SU-DHL-6 (cell line): ENCODE measurements at regions not wholly inside any gene's neighbourhood (a gene's known extent, or its start where the extent isn't known, plus 50 kb on each side); places are given as distances from the start of the nearest gene placed in this dataset.

Source experiments
- H2AFZ ChIP-seq: fragments of 200-600 bp; sonication (generic); 2 replicates; pipeline ENCODE4 v1.6.1; 2014; ENCODE audit warnings: low read depth, mild to moderate bottlenecking, moderate library complexity, mixed read lengths, antibody characterized with exemption, low read length; ENCODE audit not compliant: severe bottlenecking
- H3F3A ChIP-seq: fragments of 200-600 bp; shearing (Covaris generic); 2 replicates; pipeline ENCODE4 v1.6.0; 2016; ENCODE audit warnings: antibody characterized with exemption, mild to moderate bottlenecking; ENCODE audit not compliant: insufficient read depth
- H3K27ac ChIP-seq: fragments of 200-600 bp; sonication (generic); 2 replicates; pipeline ENCODE4 v1.5.1; 2016; ENCODE audit warnings: low read depth, mild to moderate bottlenecking, low read length, moderate library complexity, mixed read lengths
- H3K27me3 ChIP-seq: fragments of 200-600 bp; sonication (generic), shearing (Covaris generic); 2 replicates; pipeline ENCODE4 v1.6.0; 2014; ENCODE audit warnings: mild to moderate bottlenecking, low read length
- H3K36me3 ChIP-seq: fragments of 200-600 bp; sonication (generic); 2 replicates; pipeline ENCODE4 v1.6.1; 2014; ENCODE audit warnings: mild to moderate bottlenecking, low read length, mixed read lengths
- H3K4me2 ChIP-seq: fragments of 300-600, 200-600 bp; shearing (Covaris generic), sonication (generic); 2 replicates; pipeline ENCODE4 v1.6.0; 2014; ENCODE audit warnings: low read length, low read depth, mild to moderate bottlenecking; ENCODE audit not compliant: poor library complexity, severe bottlenecking
- H3K4me3 ChIP-seq: fragments of 200-600 bp; sonication (generic); 2 replicates; pipeline ENCODE4 v1.5.1; 2014; ENCODE audit warnings: antibody characterized with exemption, low read length, mild to moderate bottlenecking, mixed read lengths; ENCODE audit not compliant: insufficient read depth, poor library complexity, severe bottlenecking
- H3K79me2 ChIP-seq: fragments of 200-600 bp; sonication (generic); 2 replicates; pipeline ENCODE4 v1.6.1; 2014; ENCODE audit warnings: mild to moderate bottlenecking, low read length, moderate library complexity; ENCODE audit not compliant: insufficient read depth
- H3K9ac ChIP-seq: fragments of 200-600 bp; sonication (generic); 2 replicates; pipeline ENCODE4 v1.7.0; 2014; ENCODE audit warnings: mild to moderate bottlenecking, low read length
- H3K9me2 ChIP-seq: fragments of 200-600 bp; sonication (generic); replicated peaks from 2 replicates; pipeline ENCODE4 v1.6.1; 2014; ENCODE audit warnings: low read length; ENCODE audit not compliant: insufficient read depth
- H3K9me3 ChIP-seq: fragments of 200-600 bp; sonication (generic); 2 replicates; pipeline ENCODE4 v1.6.1; 2014; ENCODE audit warnings: low read length, mixed read lengths; ENCODE audit not compliant: insufficient read depth
- H4K20me1 ChIP-seq: fragments of 200-600 bp; sonication (generic); 2 replicates; pipeline ENCODE4 v1.6.1; 2014; ENCODE audit warnings: low read depth, mild to moderate bottlenecking, antibody characterized with exemption, low read length, moderate library complexity, mixed read lengths
- EZH2phosphoT487 ChIP-seq: fragments of 200-600 bp; sonication (generic), shearing (Covaris generic); conservative IDR thresholded peaks from 2 replicates; pipeline ENCODE4 v1.6.1; 2018; ENCODE audit warnings: mild to moderate bottlenecking, antibody characterized with exemption, low read length, moderate library complexity, mixed read lengths
- TF ChIP-seq, protein P1 (sequence below): fragments of 200-600 bp; sonication (generic); IDR thresholded peaks from one replicate; pipeline ENCODE4 v1.5.1; 2017; ENCODE audit warnings: antibody characterized with exemption, mild to moderate bottlenecking, low read length, moderate library complexity; ENCODE audit not compliant: insufficient read depth, poor library complexity, severe bottlenecking

- Histone ChIP-seq H3K79me2 (no peaks in the 10 kb centered on the region), H3K27ac (no peak overlapping the region), H4K20me1 (no peaks in the 10 kb centered on the region), H3K4me3 (no peak overlapping the region), H3K4me2 (no peak overlapping the region), H3F3A (no peaks in the 10 kb centered on the region), H3K36me3 (no peaks in the 10 kb centered on the region), H3K27me3 (no peaks in the 10 kb centered on the region), H2AFZ (no peak overlapping the region), H3K9me2 (no peaks in the 10 kb centered on the region), H3K9ac (no peak overlapping the region), H3K9me3 (no peaks in the 10 kb centered on the region)
- no peak for TF ChIP-seq EZH2phosphoT487
- TF ChIP-seq, protein P1, sequence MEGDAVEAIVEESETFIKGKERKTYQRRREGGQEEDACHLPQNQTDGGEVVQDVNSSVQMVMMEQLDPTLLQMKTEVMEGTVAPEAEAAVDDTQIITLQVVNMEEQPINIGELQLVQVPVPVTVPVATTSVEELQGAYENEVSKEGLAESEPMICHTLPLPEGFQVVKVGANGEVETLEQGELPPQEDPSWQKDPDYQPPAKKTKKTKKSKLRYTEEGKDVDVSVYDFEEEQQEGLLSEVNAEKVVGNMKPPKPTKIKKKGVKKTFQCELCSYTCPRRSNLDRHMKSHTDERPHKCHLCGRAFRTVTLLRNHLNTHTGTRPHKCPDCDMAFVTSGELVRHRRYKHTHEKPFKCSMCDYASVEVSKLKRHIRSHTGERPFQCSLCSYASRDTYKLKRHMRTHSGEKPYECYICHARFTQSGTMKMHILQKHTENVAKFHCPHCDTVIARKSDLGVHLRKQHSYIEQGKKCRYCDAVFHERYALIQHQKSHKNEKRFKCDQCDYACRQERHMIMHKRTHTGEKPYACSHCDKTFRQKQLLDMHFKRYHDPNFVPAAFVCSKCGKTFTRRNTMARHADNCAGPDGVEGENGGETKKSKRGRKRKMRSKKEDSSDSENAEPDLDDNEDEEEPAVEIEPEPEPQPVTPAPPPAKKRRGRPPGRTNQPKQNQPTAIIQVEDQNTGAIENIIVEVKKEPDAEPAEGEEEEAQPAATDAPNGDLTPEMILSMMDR = no peak
Observed at GRCh38 chr6:74937936-74938335, 267.9 kb downstream of the COL12A1 start.

GRCh38 chr6:74936886-74937285, 269.0 kb downstream of the COL12A1 start:
- no peak for TF ChIP-seq EZH2phosphoT487
- TF ChIP-seq, protein P1 = no peak
- Histone ChIP-seq H3K9ac (no peak overlapping the region), H3K27me3 (no peaks in the 10 kb centered on the region), H3K9me2 (no peaks in the 10 kb centered on the region), H3K4me2 (no peak overlapping the region), H3K27ac (no peak overlapping the region), H3K79me2 (no peaks in the 10 kb centered on the region), H2AFZ (no peak overlapping the region), H3F3A (no peaks in the 10 kb centered on the region), H3K36me3 (no peaks in the 10 kb centered on the region), H3K4me3 (no peak overlapping the region), H4K20me1 (no peaks in the 10 kb centered on the region), H3K9me3 (no peaks in the 10 kb centered on the region)

- Histone ChIP-seq H4K20me1 (no peaks in the 10 kb centered on the region), H3K36me3 (no peaks in the 10 kb centered on the region), H3K4me2 (no peak overlapping the region), H2AFZ (no peak overlapping the region), H3K9me2 (no peaks in the 10 kb centered on the region), H3K9me3 (no peaks in the 10 kb centered on the region), H3F3A (no peaks in the 10 kb centered on the region), H3K27ac (no peak overlapping the region), H3K4me3 (no peak overlapping the region), H3K27me3 (no peaks in the 10 kb centered on the region), H3K9ac (no peak overlapping the region), H3K79me2 (no peaks in the 10 kb centered on the region)
- TF ChIP-seq, protein P1 = no peak
- no peak for TF ChIP-seq EZH2phosphoT487
Observed at GRCh38 chr6:74932232-74932888, 273.5 kb downstream of the COL12A1 start.
